ENCODE measurements at regions not wholly inside any gene's neighbourhood (a gene's known extent, or its start where the extent isn't known, plus 50 kb on each side); places are given as distances from the start of the nearest gene placed in this dataset.

DNA sequence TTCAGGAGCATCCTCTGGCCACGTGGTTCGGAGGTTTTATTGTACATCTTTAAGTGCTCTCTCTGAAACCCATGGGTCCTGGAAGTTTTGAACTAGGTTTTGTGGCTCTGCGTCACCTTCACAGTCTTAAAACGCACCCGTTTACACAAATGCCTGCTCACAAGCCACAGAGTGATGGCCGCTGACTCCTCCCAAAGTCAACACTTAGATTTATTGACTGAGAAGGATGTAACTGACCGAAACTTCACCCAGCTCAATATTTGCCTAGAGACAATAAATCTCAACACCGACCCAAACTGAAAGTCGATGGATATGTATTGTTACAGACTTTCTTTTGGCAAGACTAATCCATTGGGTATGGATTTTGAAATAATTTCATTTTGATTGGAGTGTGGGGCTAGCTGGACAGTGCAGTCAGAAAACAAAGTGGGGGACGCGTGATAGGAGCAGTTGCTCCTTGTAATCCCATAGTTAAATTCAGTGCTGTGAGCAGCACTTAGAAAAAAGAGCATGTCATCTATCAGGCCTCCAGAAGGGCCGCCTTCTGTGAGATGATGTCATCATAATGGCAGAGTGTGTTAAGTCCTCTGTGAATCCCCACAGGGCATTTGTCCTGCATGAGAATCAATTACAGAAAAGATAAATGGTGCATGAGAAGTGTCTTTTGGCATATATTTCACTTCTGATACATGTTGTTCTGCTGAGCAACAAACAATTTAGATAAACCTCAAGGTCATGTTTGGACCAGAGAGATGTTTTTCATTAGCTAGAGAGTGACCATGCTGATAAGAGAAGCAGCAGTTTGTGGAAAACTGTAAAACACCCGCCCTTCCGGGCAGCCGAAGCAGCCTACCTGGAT lies 183.7 kb downstream of the INO80D start:
- TF ChIP-seq FOXA1 (IDR thresholded peaks at IDR 0.05) (no peak), ZNF384 (IDR thresholded peaks at IDR 0.05) (no peak)
